GM11168 (cell line): ENCODE measurements at regions not wholly inside any gene's neighbourhood (a gene's known extent, or its start where the extent isn't known, plus 50 kb on each side); places are given as distances from the start of the nearest gene placed in this dataset.

Experiments used
- in situ Hi-C: fragments of 300-500 bp; cut with MboI; formaldehyde crosslinking; loops from one replicate; pipeline ENCODE4 v1.12.0; 2022; ENCODE audit warnings: low sequenced_read_pairs; ENCODE audit not compliant: unreplicated experiment

GRCh38 chr2:64330281-64331113 is 123.5 kb upstream of the LGALSL start:
- in situ Hi-C loops = no loop called here

- in situ Hi-C loops = no loop called here
Observed at GRCh38 chr2:64331114-64331645, 122.8 kb upstream of the LGALSL start.

GRCh38 chr2:64331849-64332699 is 121.9 kb upstream of the LGALSL start:
- in situ Hi-C loops = no loop called here

- in situ Hi-C loops = no loop called here
Observed at GRCh38 chr2:64336171-64336570, 117.8 kb upstream of the LGALSL start.

GRCh38 chr2:64337314-64337713 is 116.6 kb upstream of the LGALSL start:
- in situ Hi-C loops = no loop called here

- in situ Hi-C loops = no loop called here
Observed at GRCh38 chr2:64338108-64338507, 115.9 kb upstream of the LGALSL start.

GRCh38 chr2:64338910-64339500 is 115.0 kb upstream of the LGALSL start:
- in situ Hi-C loops = no loop called here

- in situ Hi-C loops = loop anchor here (10.0 kb wide), 1 partner anchor 143 kb away; no protein-coding TSS in a partner anchor
Observed at GRCh38 chr2:64341461-64341860, 112.5 kb upstream of the LGALSL start.

GRCh38 chr2:64342195-64343099 is 111.5 kb upstream of the LGALSL start:
- in situ Hi-C loops = loop anchor here (10.0 kb wide), 1 partner anchor 142 kb away; no protein-coding TSS in a partner anchor

- in situ Hi-C loops = loop anchor here (10.0 kb wide), 1 partner anchor 140 kb away; no protein-coding TSS in a partner anchor
Observed at GRCh38 chr2:64344999-64345576, 108.9 kb upstream of the LGALSL start.

- in situ Hi-C loops = loop anchor here (10.0 kb wide), 1 partner anchor 139 kb away; no protein-coding TSS in a partner anchor
Observed at GRCh38 chr2:64345998-64346397, 108.0 kb upstream of the LGALSL start.

- in situ Hi-C loops = loop anchor here (10.0 kb wide), 1 partner anchor 136 kb away; no protein-coding TSS in a partner anchor
Observed at GRCh38 chr2:64348386-64349130, 105.4 kb upstream of the LGALSL start.

- in situ Hi-C loops = loop anchor here (10.0 kb wide), 1 partner anchor 136 kb away; no protein-coding TSS in a partner anchor
Observed at GRCh38 chr2:64349131-64349530, 104.8 kb upstream of the LGALSL start.

GRCh38 chr2:64350996-64351395 is 103.0 kb upstream of the LGALSL start:
- in situ Hi-C loops = no loop called here

GRCh38 chr2:64352292-64352691 is 101.7 kb upstream of the LGALSL start:
- in situ Hi-C loops = no loop called here

GRCh38 chr2:64354857-64355680 is 98.9 kb upstream of the LGALSL start:
- in situ Hi-C loops = no loop called here

GRCh38 chr2:64356906-64357305 is 97.1 kb upstream of the LGALSL start:
- in situ Hi-C loops = no loop called here
